Fibroblast of pulmonary artery (primary cell): ENCODE measurements at regions not wholly inside any gene's neighbourhood (a gene's known extent, or its start where the extent isn't known, plus 50 kb on each side); places are given as distances from the start of the nearest gene placed in this dataset.

Source experiments
- DNase-seq: peaks from one replicate; pipeline ENCODE4 v3.0.0-alpha.2; 2010; ENCODE audit warnings: low read depth
- H3K4me3 ChIP-seq: replicated peaks from 2 replicates; pipeline ENCODE4 v1.5.1; 2011; ENCODE audit warnings: low read depth, mild to moderate bottlenecking, control low read depth, low read length, moderate library complexity
- CTCF ChIP-seq: IDR thresholded peaks from 2 replicates; pipeline ENCODE4 v1.5.1; 2011; ENCODE audit warnings: mild to moderate bottlenecking, control low read depth, low read length, inconsistent platforms; ENCODE audit errors: missing control alignments

GRCh38 chr15:101568821-101569555 is 79.5 kb upstream of the PCSK6 start:
- no peak for TF ChIP-seq CTCF
- no peak for DNase-seq
- no peak overlapping the region for H3K4me3 ChIP-seq

DNA sequence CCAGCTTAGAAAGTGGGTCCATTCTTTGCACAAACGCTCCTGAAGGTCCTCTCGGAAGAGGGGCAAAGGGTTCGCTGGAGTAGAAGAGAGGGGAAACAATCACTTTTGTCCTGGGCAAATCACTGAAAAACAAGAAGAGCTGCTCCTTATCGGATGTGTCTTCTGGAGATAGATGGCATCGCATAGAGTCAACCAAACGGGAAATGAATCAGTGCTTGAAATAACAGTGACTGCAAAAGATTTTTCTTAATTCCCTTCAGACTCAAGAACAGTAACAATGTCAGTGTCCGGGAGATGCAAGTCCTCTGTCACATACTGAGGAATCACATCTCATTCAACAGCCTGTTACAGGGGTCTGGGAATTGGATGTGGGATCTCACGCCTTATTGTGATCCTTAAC is 78.8 kb upstream of the PCSK6 start:
- no peak overlapping the region for H3K4me3 ChIP-seq
- DNase-seq, result peak; percentile 6
- no peak for TF ChIP-seq CTCF

GRCh38 chr15:101566748-101567488 is 77.4 kb upstream of the PCSK6 start:
- no peak for TF ChIP-seq CTCF
- no peak for DNase-seq
- no peak overlapping the region for H3K4me3 ChIP-seq

GRCh38 chr15:101565377-101565776 is 75.9 kb upstream of the PCSK6 start:
- no peak for TF ChIP-seq CTCF
- no peak for DNase-seq

DNA sequence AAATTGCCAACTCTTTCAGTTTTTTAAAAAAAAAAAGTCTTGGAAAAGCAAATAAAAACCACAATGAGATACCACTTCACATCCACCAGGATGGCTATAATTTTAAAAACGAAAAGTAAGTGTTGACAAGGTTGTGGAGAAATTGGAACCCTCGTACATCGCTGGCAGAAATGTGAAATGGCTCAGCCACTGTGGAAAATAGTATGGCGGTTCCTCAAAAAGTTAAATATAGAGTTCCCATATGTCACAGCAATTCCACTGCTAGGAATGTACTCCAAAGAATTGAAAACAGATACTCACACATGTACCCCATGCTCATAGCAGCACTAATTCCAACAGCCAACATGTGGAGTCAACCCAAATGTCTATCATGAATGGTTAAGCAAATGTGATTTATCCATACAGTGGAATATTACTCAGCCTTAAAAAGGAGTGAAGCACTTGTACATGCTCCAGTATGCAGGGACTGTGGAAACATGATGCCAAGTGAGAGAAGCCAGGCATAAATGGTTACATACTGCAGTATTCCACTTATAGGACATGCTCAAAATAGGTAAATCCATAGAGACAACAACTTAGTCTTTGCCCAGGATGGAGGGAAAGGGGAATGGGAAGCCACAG is 73.8 kb upstream of the PCSK6 start:
- DNase-seq, result no peak
- TF ChIP-seq CTCF, result no peak

More at GRCh38 chr15:101565377-101565776, 75.9 kb upstream of the PCSK6 start:
- H3K4me3 ChIP-seq, result no peak overlapping the region

GRCh38 chr15:101562428-101563059 is 73.0 kb upstream of the PCSK6 start:
- TF ChIP-seq CTCF, result no peak
- no peak overlapping the region for H3K4me3 ChIP-seq
- DNase-seq, result no peak

More for the DNA sequence above, 73.8 kb upstream of the PCSK6 start:
- no peak overlapping the region for H3K4me3 ChIP-seq
